NCI-H2227 treated with DMSO at 0.1 percent for 48 hours (cell line): ENCODE measurements at regions not wholly inside any gene's neighbourhood (a gene's known extent, or its start where the extent isn't known, plus 50 kb on each side); places are given as distances from the start of the nearest gene placed in this dataset.
"Not testable (repeated sequence)": the region's sequence is repeated elsewhere in the genome, so short reads cannot be mapped to it uniquely, and the experiment has no call there.

Experiments
- DNase-seq: peaks from one replicate; lab custom pipeline; 2025; lab: John Stamatoyannopoulos, UW

- no peak for DNase-seq
Observed at GRCh38 chr3:147471741-147472140, 62.6 kb downstream of the ZIC1 start.

- no peak for DNase-seq
Observed at GRCh38 chr3:147472846-147473245, 63.7 kb downstream of the ZIC1 start.

GRCh38 chr3:147483145-147483544 lies 74.0 kb downstream of the ZIC1 start:
- DNase-seq: no peak

- no peak for DNase-seq
Observed at GRCh38 chr3:147483578-147483977, 74.4 kb downstream of the ZIC1 start.

- no peak for DNase-seq
Observed at GRCh38 chr3:147493065-147493464, 83.9 kb downstream of the ZIC1 start.

- DNase-seq: no peak
Observed at GRCh38 chr3:147493666-147494065, 84.5 kb downstream of the ZIC1 start.

- no peak for DNase-seq
Observed at GRCh38 chr3:147497286-147497685, 88.1 kb downstream of the ZIC1 start.

GRCh38 chr3:147507638-147508286 lies 98.6 kb downstream of the ZIC1 start:
- no peak for DNase-seq

- DNase-seq: no peak
Observed at GRCh38 chr3:147509448-147509847, 100.3 kb downstream of the ZIC1 start.

GRCh38 chr3:147513785-147514184 lies 104.6 kb downstream of the ZIC1 start:
- DNase-seq: no peak

GRCh38 chr3:147514366-147515160 lies 105.4 kb downstream of the ZIC1 start:
- no peak for DNase-seq

GRCh38 chr3:147518465-147518864 lies 109.3 kb downstream of the ZIC1 start:
- no peak for DNase-seq

GRCh38 chr3:147521646-147522045 lies 112.5 kb downstream of the ZIC1 start:
- DNase-seq: no peak

- DNase-seq: not testable (repeated sequence)
Observed at GRCh38 chr3:147522780-147523179, 113.6 kb downstream of the ZIC1 start.

GRCh38 chr3:147529551-147529950 lies 120.4 kb downstream of the ZIC1 start:
- no peak for DNase-seq

- DNase-seq: no peak
Observed at GRCh38 chr3:147538034-147538433, 128.9 kb downstream of the ZIC1 start.

- DNase-seq: no peak
Observed at GRCh38 chr3:147540921-147541320, 131.8 kb downstream of the ZIC1 start.

GRCh38 chr3:147544290-147544689 lies 135.1 kb downstream of the ZIC1 start:
- no peak for DNase-seq

GRCh38 chr3:147551491-147551890 lies 142.3 kb downstream of the ZIC1 start:
- DNase-seq: no peak

GRCh38 chr3:147554332-147554731 lies 145.2 kb downstream of the ZIC1 start:
- DNase-seq: no peak

- DNase-seq: no peak
Observed at GRCh38 chr3:147572970-147573340, 163.8 kb downstream of the ZIC1 start.

- no peak for DNase-seq
Observed at GRCh38 chr3:147574621-147575020, 165.5 kb downstream of the ZIC1 start.

- DNase-seq: no peak
Observed at GRCh38 chr3:147575391-147575790, 166.2 kb downstream of the ZIC1 start.

GRCh38 chr3:147582642-147583041 lies 173.5 kb downstream of the ZIC1 start:
- DNase-seq: no peak
